ENCODE measurements at regions not wholly inside any gene's neighbourhood (a gene's known extent, or its start where the extent isn't known, plus 50 kb on each side); places are given as distances from the start of the nearest gene placed in this dataset.

- Histone ChIP-seq H3K56ac (replicated peaks; ENCODE audit: insufficient read length, low read depth, low read length) (no peak overlapping the region), H2AFZ (ENCODE audit: low read length) (no peak overlapping the region), H2AK5ac (ENCODE audit: low read depth, low read length) (no peak overlapping the region), H3K4me2 (ENCODE audit: insufficient read depth in 1 of 2, low read depth in 2 of 2, low read length in 2 of 2) (no peak overlapping the region), H2BK20ac (ENCODE audit: low read length) (no peak overlapping the region), H3K4me1 (replicated peaks in 1 of 4; ENCODE audit: control insufficient read depth in 3 of 4, insufficient read depth in 4 of 4, low read length in 3 of 4) (peaks cover 0 to 3% (median 0%) of the 10 kb centered on the region in 4 experiments; a peak in 1 of 7 replicates), H3K27ac (ENCODE audit: low read depth, low read length) (no peak overlapping the region), H3K23ac (ENCODE audit: insufficient read length) (no peak overlapping the region), H2BK120ac (replicated peaks; ENCODE audit: low read depth, low read length) (no peak overlapping the region), H3K9me3 (ENCODE audit: insufficient read depth in 2 of 2, low read depth in 1 of 2, low read length in 1 of 2) (no peaks in the 10 kb centered on the region), H2BK5ac (ENCODE audit: low read depth, low read length) (no peak overlapping the region), H3K4me3 (ENCODE audit: extremely low read depth in 1 of 4, insufficient read depth in 2 of 4, low read depth in 3 of 4, low read length in 4 of 4) (no peak overlapping the region), H3K4ac (replicated peaks; ENCODE audit: insufficient read length, low read depth, low read length) (no peak overlapping the region), H3K14ac (ENCODE audit: insufficient read length) (no peak overlapping the region), H4K8ac (ENCODE audit: extremely low read depth, insufficient read depth, low read length) (no peak overlapping the region), H3K79me2 (ENCODE audit: control insufficient read depth in 1 of 2, insufficient read depth in 2 of 2, low read length in 2 of 2) (no peaks in the 10 kb centered on the region), H3K79me1 (ENCODE audit: low read depth, low read length) (no peaks in the 10 kb centered on the region), H4K5ac (ENCODE audit: insufficient read length, low read depth, low read length) (no peak overlapping the region), H2BK15ac (ENCODE audit: low read length) (no peak overlapping the region), H2BK12ac (ENCODE audit: low read depth, low read length) (no peak overlapping the region), H3K18ac (ENCODE audit: extremely low read depth, low read length) (no peak overlapping the region), H4K91ac (replicated peaks; ENCODE audit: insufficient read length, low read length) (no peak overlapping the region), H3K27me3 (replicated peaks in 1 of 4; ENCODE audit: control insufficient read depth in 3 of 4, extremely low read depth in 1 of 4, insufficient read depth in 3 of 4, low read length in 3 of 4) (no peaks in the 10 kb centered on the region), H3K9ac (replicated peaks in 1 of 4; ENCODE audit: extremely low read depth in 1 of 4, low read depth in 3 of 4, low read length in 3 of 4) (no peak overlapping the region), H4K20me1 (replicated peaks in 1 of 2; ENCODE audit: control insufficient read depth in 1 of 2, insufficient read depth in 2 of 2, low read length in 2 of 2) (no peaks in the 10 kb centered on the region), H3K36me3 (ENCODE audit: control insufficient read depth in 2 of 4, insufficient read depth in 4 of 4, low read length in 3 of 4) (no peaks in the 10 kb centered on the region), H3K23me2 (ENCODE audit: low read depth, low read length) (no peaks in the 10 kb centered on the region; the same call in 1 of the 2 replicates)
- WGBS, 2 experiments (ENCODE audit: extremely low coverage in 1 of 2, insufficient coverage in 1 of 2, insufficient read length in 1 of 2, insufficient replicate concordance in 2 of 2, low coverage in 1 of 2, low lambda C conversion rate in 2 of 2, missing lambda C conversion rate in 1 of 2), result 83% methylated on average over 4 of the region's 4 CpGs; no CpG with 5 or more reads in 1 of the 2 experiments
- CTCF ChIA-PET (ENCODE audit: partially characterized antibody), result no interaction called here
- FAIRE-seq (no peak), DNase-seq (ENCODE audit: low read depth in 1 of 2, low spot score in 2 of 2) (no peak)
- POLR2A ChIA-PET (ENCODE audit: partially characterized antibody), result no interaction called here
- TF ChIP-seq TAF1 (IDR thresholded peaks at IDR 0.05; ENCODE audit: low read depth, low read length) (no peak), E2F6 (IDR thresholded peaks at IDR 0.05) (no peak), SP1 (IDR thresholded peaks at IDR 0.05; ENCODE audit: low read depth, low read length) (no peak), CHD1 (IDR thresholded peaks at IDR 0.05; ENCODE audit: low read depth, low read length) (no peak), ATF2 (IDR thresholded peaks at IDR 0.05; ENCODE audit: low read length) (no peak), TBP (IDR thresholded peaks at IDR 0.05; ENCODE audit: low read depth, low read length) (no peak), KDM5A (IDR thresholded peaks at IDR 0.05; ENCODE audit: low read length) (no peak), SIX5 (IDR thresholded peaks at IDR 0.05; ENCODE audit: low read depth, low read length) (no peak), RNF2 (IDR thresholded peaks at IDR 0.05; ENCODE audit: borderline replicate concordance, low read depth, low read length, missing control alignments, poor library complexity, severe bottlenecking) (no peak), ASH2L (IDR thresholded peaks at IDR 0.05; ENCODE audit: low read length) (no peak), KDM1A (IDR thresholded peaks at IDR 0.05; ENCODE audit: borderline replicate concordance, low read length) (no peak), SP2 (IDR thresholded peaks at IDR 0.05; ENCODE audit: low read length) (no peak), POU5F1 (IDR thresholded peaks at IDR 0.05; ENCODE audit: low read depth, low read length) (no peak), TEAD4 (IDR thresholded peaks at IDR 0.05; ENCODE audit: low read depth, low read length) (no peak)
Observed at GRCh38 chr13:44803390-44803789, 185.9 kb downstream of the NUFIP1 start.
